ENCODE measurements at regions not wholly inside any gene's neighbourhood (a gene's known extent, or its start where the extent isn't known, plus 50 kb on each side); places are given as distances from the start of the nearest gene placed in this dataset.

GRCh38 chr13:76778853-76779252, 107.4 kb downstream of the KCTD12 start:
- no peak overlapping the region for H3K4me3 ChIP-seq (ENCODE audit: low read depth, low read length)
- DNase-seq (ENCODE audit: low read depth): peak; percentile 68
- no peak for TF ChIP-seq CTCF (conservative IDR thresholded peaks at IDR 0.05; ENCODE audit: low read depth, low read length)

- no peak overlapping the region for H3K4me3 ChIP-seq (ENCODE audit: low read depth, low read length)
- DNase-seq (ENCODE audit: low read depth): no peak
- TF ChIP-seq CTCF (conservative IDR thresholded peaks at IDR 0.05; ENCODE audit: low read depth, low read length): no peak
Observed at GRCh38 chr13:76777096-76777495, 109.1 kb downstream of the KCTD12 start.

GRCh38 chr13:76775088-76775740, 111.0 kb downstream of the KCTD12 start:
- no peak overlapping the region for H3K4me3 ChIP-seq (ENCODE audit: low read depth, low read length)
- no peak for TF ChIP-seq CTCF (conservative IDR thresholded peaks at IDR 0.05; ENCODE audit: low read depth, low read length)
- DNase-seq (ENCODE audit: low read depth): no peak

GRCh38 chr13:76773448-76774094, 112.6 kb downstream of the KCTD12 start:
- no peak for DNase-seq (ENCODE audit: low read depth)
- no peak overlapping the region for H3K4me3 ChIP-seq (ENCODE audit: low read depth, low read length)
- TF ChIP-seq CTCF (conservative IDR thresholded peaks at IDR 0.05; ENCODE audit: low read depth, low read length): no peak

- no peak for TF ChIP-seq CTCF (conservative IDR thresholded peaks at IDR 0.05; ENCODE audit: low read depth, low read length)
- DNase-seq (ENCODE audit: low read depth): no peak
- H3K4me3 ChIP-seq (ENCODE audit: low read depth, low read length): no peak overlapping the region
Observed at GRCh38 chr13:76772241-76772640, 114.0 kb downstream of the KCTD12 start.

- H3K4me3 ChIP-seq (ENCODE audit: low read depth, low read length): no peak overlapping the region
- no peak for DNase-seq (ENCODE audit: low read depth)
- TF ChIP-seq CTCF (conservative IDR thresholded peaks at IDR 0.05; ENCODE audit: low read depth, low read length): no peak
Observed at GRCh38 chr13:76769271-76769791, 116.9 kb downstream of the KCTD12 start.

- no peak overlapping the region for H3K4me3 ChIP-seq (ENCODE audit: low read depth, low read length)
- TF ChIP-seq CTCF (conservative IDR thresholded peaks at IDR 0.05; ENCODE audit: low read depth, low read length): no peak
- DNase-seq (ENCODE audit: low read depth): no peak
Observed at GRCh38 chr13:76768384-76768783, 117.8 kb downstream of the KCTD12 start.
